GM19468 (cell line): ENCODE measurements at regions not wholly inside any gene's neighbourhood (a gene's known extent, or its start where the extent isn't known, plus 50 kb on each side); places are given as distances from the start of the nearest gene placed in this dataset.
"Not testable (repeated sequence)": the region's sequence is repeated elsewhere in the genome, so short reads cannot be mapped to it uniquely, and the experiment has no call there.

Experiments
- ATAC-seq: cut with Tn5 transposase; IDR thresholded peaks from one replicate; pipeline ENCODE4 v1.9.1; 2021; ENCODE audit warnings: mild to moderate bottlenecking, moderate library complexity, moderate number of reproducible peaks; ENCODE audit not compliant: unreplicated experiment; ENCODE audit errors: extremely low read depth

DNA sequence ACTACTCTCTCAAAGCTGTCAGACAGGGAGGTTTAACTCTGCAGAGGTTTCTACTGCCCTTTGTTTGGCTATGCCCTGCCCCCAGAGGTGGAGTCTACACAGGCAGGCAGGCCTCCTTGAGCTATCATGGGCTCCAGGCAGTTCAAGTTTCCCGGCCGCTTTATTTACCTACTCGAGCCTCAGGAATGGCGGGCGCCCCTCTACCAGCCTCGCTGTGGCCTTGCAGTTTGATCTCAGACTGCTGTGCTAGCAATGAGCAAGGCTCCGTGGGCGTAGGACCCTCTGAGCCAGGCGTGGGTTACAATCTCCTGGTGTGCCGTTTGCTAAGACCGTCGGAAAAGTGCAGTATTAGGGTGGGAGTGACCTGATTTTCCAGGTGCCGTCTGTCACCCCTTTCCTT lies 124.3 kb downstream of the PTCHD1 start:
- not testable (repeated sequence) for ATAC-seq

DNA sequence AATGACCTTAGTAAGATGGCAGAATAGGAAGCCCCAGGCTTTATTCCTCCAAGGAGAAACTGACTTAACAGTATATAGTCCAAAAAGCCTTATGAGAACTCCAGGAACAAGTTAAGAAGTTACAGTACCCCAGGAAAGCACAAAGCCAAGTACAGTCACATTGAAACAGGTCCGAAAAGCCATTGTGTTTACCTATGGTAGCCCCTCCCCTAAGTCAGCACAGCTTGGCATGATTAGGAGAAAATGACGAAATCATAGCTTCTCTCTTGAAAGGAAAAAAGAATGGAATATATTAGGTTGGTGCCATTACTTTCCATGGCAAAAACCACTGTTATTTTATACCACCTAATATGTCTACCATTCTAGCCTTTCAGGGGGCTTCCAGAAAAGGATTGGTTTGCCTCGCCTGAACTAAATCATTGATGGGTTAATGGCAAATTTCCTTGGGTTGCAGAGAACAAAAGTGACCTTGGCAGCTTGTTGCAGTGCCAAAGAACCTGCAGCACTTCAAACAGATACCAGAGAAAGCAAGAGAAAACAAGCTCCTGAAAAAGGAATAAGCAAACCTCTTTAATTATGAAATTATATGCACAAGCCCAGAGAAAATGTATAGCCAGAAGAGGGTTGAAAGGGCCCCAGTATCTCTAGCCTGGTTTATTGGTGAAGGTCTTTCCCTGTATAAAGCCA lies 130.6 kb downstream of the PTCHD1 start:
- no peak for ATAC-seq

DNA sequence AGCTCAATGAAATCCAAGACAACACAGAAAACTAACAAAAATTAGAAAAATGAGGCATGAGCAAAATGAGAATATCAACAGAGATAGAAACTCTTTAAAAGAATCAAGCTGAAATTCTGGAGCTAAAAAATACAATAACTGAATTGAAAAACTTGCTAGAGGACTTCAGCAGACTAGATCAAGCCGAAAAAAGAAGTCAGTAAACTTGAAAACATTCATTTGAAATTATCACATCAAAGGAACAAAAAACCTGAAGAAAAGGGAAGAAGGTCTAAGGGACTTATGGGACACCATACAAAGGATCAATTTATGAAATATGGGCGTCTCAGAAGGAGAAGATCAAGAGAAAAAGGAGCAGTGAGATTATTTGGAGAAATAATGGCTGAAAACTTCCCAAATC lies 131.3 kb downstream of the PTCHD1 start:
- no peak for ATAC-seq

DNA sequence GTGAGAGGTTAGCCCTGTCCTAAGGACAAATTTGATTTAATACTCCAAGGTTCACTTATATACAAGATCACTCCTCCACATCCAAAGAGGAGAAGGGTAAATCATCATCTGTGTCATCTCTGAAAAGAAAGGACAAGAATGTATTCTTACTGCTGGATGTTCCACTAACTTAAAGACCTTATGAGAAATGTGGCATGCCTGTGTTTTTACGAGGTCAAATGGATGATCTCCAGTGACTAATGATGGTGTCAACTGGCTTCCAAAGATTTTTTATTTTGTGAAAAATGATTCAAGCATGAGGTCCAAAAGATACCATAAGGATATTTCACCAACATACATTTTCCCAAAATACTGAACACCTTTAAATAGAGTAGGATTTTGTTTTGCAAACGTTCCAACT lies 143.4 kb downstream of the PTCHD1 start:
- ATAC-seq, result no peak

DNA sequence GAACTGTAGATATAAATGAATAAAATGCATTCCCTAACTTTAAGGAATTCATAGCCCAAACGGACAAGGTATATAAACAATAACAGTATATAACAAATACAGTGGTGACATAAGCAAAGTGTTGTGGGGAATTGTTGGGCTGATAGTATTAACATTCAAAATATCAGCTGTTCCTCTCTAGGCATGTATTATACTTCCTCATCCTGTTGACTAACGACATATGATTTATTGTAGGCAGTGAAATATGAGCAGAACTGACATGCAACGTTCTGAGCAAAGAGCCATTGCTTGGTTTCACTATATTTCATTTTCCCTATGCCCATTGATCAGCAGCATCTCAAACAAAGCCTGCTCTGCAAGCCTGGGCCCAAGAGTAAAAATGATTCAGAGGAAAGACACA lies 143.9 kb downstream of the PTCHD1 start:
- no peak for ATAC-seq

DNA sequence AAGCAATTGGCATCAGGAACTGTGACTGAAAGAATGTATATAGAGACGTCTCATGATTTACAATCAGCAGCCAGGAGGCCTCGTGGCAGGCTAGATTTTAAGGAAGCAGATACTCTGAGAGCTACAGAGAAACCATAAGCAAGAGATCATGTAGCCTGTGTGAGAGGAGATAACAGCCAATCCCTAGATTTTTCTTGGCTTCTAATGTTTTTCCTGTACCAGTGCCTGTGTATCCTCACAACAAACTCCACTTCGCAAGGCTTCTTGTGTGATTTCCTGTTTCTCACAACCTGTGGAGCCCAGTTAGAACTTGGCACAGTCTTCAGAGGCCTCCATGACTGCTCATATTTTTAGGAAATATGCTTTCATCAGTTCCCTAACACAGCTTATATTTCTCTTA lies 147.9 kb downstream of the PTCHD1 start:
- ATAC-seq, result no peak

DNA sequence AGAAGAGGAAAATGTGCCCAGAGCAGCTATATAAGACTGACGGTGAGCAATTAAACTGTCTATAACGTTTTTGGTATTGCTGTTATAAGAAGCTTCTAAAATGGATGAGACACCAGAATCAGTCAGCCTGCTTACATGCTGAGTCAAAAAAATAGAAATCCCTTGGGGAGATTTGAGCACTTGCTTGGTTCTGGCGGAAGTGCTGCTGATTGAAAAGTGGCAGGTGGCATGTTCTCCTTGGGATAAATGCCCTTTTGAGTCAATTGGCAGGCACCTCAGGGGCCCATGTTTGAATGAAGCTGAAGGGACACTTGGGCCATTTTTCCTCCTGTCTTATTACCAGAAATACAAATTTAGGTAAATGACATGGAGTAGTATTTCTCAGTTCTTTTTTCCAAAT lies 148.7 kb downstream of the PTCHD1 start:
- no peak for ATAC-seq

DNA sequence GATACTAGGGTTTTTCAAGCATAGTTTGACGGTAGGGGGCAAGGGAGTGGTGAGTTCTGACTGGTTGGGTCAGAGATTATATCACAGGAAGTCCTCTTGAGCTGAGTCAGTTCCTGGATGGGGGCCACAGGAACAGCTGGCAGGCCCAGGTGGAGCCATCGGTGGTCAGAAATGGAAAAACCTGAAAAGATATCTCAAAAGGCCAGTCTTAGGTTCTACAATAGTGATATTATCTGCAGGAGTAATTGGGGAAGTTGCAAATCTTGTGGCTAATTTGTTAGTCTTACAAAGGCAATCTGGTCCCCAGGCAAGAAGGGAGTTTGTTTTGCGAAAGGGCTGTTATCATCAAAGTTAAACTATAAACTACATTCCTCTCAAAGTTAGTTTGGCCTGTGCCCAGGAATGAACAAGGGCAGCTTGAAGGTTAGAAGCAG lies 159.3 kb downstream of the PTCHD1 start:
- ATAC-seq, result no peak

DNA sequence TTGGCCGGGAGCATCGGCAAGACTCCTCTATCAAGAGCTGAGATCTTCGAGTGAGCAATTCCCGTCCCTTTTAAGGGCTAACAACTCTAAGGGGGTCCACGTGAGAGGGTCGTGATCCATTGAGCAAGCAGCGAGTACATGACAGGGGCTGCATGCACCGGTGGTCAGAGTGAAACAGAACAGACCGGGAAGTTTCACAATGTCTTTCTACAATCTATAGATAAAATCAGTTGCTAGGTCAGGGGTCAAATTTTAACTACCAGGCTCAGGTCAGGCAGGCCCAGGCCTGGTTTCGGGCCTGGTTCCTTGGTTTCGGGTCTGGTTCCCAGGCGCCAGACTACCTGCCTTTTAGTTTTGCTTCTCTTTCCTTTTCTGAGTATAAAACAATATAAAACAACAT lies 160.1 kb downstream of the PTCHD1 start:
- no peak for ATAC-seq

DNA sequence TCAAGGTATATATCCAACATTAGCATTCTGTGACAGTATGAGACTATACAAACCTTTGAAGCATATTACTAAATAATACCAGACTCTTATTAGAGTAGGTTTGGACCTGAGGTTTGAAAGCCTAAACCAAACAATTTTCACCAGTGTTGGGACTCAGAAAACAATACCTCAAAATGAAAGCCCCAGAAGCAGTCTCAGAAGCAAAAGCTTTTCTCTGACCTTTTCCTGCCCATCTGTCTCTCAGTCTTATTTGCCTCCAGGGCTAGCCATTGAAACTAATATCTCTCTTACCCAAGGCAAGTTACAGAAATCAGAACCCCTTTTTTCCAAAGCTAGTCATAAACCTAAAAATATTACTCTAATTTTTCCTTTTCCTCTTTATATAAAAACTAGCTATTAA lies 163.3 kb downstream of the PTCHD1 start:
- peak; percentile 33 for ATAC-seq

DNA sequence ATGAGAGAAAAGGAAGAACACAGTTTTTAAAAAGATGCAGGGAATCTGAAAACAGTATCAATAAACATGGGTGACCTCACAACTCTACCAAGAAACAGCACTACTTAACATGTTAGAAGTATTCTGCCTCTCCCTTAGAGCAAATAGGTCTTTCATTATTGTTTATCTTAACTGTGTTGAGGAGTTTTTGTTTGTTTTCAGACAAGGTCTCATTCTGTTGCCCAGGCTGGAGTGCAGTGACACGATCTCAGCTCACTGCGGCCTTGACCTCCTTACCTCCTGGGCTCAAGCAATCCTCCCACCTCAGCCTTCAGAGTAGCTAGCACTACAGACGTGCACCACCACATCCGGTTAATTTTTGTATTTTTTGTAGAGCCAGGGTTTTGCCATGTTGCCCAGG lies 165.3 kb upstream of the PRDX4 start:
- ATAC-seq, result no peak

DNA sequence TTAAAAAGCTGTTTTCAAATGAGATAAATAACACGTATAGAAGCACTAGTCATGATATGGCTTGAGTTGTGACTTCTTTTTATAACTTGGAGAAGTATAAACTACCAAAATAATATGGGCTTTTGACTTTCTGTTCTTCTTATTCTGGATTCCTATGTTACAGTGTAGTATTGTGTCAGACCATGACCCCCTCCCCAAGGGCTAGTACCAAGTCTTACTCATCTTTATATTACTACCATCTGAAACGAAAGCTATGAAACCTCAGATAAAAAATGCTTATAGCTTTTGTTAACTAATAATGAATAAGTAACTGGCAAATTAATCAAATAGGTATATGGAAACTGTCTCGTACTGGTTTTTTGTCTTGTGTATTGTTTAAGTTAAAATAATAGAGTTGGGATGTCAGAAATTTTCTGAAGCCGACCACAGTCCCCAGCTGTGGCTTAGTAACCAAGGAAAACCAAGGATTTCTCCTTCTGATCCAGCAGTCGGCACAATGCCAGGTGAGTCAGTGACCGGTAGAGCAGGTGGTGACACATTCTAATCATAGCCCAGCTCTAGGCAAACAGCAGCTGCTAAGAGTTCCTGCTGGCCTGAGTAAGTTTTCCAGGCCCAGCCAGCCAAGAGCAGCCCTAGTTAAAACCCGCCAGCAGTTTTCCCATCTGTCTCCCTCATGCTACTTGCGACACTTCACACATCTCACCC lies 163.3 kb upstream of the PRDX4 start:
- ATAC-seq, result no peak

DNA sequence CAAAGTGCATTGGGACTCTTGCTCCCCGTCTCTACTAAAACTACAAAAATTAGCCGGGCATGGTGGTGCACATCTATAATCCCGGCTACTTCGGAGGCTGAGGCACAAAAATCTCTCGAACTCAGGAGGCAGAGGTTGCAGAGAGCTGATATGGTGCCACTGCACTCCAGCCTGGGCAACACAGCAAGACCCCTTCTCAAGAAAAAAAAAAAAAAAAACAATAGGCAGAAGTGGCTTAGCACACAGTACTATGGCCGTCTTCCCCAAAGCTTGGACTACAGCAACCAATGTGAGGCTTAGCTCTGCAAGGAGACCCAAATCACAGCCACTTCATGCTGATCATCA lies 162.8 kb upstream of the PRDX4 start:
- no peak for ATAC-seq

DNA sequence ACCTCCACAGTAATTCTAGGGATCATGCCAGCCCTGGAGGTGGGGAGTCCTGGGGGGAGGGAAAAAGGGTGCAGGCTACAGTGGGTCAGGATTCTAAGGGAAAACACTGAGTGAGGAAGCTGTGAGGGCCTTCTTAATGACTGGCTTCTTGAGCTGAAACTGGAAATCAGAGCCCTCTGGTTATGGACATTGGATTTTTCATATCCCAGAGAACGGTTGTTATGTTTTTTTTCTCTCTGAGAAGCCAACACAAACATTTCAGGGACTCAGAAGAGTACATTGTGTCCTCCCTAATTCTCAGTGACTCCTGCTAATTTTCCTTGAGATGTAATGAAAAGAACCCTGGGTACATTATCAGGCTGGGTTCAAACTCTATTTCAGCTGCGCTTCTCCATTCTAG lies 162.4 kb upstream of the PRDX4 start:
- no peak for ATAC-seq

DNA sequence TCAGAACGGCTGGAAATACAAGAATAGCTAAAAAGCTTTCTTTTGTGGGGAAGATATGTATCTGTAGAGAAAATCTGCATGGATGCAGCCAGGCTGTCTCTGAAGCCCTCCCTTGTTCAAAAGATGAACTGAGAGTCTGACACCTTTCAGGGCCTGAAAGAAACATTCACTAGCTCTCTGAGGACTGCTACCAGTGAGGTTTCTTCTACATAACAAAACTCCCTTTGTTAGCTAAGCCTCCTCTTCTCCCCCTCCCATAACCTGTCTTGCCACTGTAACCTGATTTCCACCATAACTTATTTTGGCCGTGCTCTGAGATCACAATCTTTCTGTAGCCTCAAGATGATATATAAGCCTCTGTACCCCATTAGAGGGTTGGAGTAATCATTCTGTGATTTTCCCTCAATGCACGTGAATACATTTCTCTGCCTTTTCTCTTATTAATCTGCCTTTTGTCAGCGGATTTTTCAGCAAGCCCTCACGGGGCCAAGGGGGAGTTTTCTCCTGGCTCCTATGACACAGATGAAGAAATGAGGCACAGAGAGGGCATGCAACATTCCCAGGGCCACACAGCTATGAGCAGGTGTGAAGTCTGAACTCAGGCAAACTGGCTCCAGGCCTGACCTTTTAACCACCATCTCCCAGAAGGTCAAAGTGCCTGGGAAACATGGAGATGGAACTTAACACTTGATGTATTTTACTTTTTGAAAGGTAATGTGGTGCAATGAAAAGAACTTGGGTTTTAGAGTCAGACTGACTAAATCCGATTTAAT lies 161.6 kb upstream of the PRDX4 start:
- ATAC-seq, result no peak

DNA sequence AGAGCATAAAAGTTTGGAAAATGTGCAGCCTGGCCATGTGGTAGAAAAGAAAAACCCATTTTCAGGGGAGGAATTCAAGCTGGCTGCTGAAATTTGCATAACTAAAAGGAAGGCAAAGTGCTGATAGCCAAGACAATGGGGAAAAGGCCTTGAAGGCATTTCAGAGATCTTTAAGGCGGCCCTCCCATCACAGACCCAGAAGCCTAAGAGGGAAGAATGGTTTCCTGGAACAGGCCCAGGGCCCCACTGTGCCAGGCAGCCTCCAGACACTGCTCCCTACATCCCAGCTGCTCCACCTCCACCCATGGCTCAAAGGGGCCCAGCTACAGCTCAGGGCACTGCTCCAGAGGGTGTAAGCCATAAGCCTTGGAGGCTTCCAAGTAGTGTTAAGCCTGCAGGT lies 158.0 kb upstream of the PRDX4 start:
- no peak for ATAC-seq

DNA sequence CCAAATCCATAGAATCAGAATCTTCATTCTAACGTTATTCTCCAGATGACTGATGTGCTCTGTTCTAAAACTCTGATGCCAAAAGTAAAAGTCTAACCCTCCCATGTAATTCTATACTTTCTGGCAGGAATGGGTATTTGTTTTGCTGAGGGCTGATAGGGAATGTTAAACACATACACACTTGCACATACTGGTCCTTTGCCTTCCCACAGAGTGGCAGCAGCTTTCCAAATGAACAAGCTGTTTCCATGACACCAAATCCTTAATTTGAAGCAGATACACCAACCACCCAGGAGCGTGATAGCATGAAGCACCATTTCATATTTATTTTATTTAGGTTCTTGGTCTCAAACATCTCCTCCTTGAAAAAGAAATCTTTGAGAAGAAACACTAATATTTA lies 155.5 kb upstream of the PRDX4 start:
- ATAC-seq, result no peak

DNA sequence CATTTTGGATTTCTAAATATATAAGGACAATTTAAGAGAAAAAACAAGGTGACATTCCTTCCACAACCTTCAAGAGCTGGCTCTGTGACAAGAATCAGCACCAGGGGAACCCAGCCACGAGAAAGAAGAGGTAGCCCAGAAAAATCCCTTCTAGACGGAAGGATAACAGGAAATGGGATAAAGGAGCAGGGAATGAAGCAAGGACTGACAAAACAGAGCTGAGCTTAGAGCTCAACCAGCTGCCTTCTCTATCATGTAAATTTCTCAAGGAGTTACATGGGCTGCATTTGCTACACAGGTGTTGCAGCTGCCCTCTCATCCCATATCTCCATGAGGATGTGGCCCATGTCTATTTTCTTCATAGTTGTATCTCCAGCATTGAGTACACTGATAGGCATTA lies 154.2 kb upstream of the PRDX4 start:
- ATAC-seq, result no peak

DNA sequence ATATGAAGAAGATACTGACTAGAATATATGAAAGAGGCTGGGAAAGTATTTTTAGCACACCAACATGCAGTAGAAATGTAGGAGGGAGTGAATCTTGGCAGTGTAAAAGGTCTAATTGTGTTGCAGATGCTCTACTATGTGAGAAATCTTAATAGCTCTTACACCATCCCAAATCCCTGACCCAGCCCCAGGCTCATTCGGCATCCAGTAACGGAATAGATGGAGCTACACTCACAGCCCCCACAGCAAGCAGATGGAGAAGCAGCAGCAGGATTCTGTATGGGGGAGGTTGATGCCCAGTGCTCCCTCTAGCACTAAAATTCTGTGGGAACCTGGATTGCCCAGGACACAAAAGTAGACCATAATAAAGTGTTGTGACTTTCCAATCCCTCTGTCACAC lies 153.2 kb upstream of the PRDX4 start:
- no peak for ATAC-seq

DNA sequence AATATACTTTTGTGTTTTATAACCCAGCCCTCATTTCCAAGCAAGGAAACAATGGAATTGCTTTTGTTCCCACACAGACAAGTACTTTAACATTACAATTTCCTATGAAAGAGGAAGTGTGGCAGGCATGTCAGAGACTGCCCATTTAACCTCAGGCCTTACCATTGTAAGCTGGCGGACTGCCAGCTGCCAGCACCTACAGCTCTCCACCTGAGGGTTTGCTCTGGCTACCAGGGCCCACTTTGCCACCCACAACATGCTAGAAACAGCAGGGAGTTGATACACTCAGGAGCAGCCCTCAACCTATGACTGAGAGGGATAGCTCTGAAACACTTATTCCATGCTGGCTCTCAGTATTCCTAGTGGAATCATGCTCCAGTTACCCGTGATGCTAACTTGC lies 152.3 kb upstream of the PRDX4 start:
- ATAC-seq, result no peak

DNA sequence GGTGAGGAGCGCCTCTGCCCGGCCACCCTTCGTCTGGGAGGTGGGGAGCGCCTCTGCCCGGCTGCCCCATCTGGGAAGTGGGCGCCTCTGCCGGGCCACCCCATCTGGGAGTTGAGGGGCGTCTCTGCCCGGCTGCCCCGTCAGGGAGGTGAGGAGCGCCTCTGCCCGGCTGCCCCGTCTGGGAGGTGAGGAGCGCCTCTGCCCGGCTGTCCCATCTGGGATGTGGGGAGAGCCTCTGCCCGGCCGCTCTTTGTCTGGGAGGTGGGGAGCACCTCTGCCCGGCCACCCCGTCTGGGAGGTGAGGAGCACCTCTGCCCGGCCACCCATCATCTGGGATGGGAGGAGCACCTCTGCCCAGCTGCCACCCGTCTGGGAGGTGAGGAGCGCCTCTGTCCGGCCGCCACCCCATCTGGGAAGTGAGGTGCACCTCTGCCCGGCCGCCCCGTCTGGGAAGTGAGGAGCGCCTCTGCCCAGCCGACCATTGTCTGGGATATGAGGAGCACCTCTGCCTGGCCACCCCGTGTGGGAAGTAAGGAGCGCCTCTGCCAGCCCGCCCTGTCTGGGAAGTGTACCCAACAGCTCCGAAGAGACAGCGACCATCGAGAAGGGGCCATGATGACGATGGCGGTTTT lies 144.2 kb upstream of the PRDX4 start:
- not testable (repeated sequence) for ATAC-seq
